Breast epithelium (tissue), 3 donors: ENCODE measurements at regions not wholly inside any gene's neighbourhood (a gene's known extent, or its start where the extent isn't known, plus 50 kb on each side); places are given as distances from the start of the nearest gene placed in this dataset.

Experiments
- POLR2A ChIP-seq: fragments of 450-650 bp; IDR thresholded peaks from one replicate; pipeline ENCODE4 v1.6.1; 2016; ENCODE audit warnings: antibody characterized with exemption, mild to moderate bottlenecking, moderate library complexity
- POLR2AphosphoS5 ChIP-seq, 3 donors: sonication (generic); formaldehyde crosslinking; IDR thresholded peaks; one replicate each; pipeline ENCODE4 v1.6.1; 2017; ENCODE audit warnings: antibody characterized with exemption in 3 of 3
- TF ChIP-seq, protein P1 (sequence below), 3 donors: fragments of 450-650 bp; IDR thresholded peaks; one replicate each; pipeline ENCODE4 v1.5.1; 2016 to 2017; ENCODE audit warnings: antibody characterized with exemption in 3 of 3, mild to moderate bottlenecking in 3 of 3, moderate library complexity in 3 of 3

DNA sequence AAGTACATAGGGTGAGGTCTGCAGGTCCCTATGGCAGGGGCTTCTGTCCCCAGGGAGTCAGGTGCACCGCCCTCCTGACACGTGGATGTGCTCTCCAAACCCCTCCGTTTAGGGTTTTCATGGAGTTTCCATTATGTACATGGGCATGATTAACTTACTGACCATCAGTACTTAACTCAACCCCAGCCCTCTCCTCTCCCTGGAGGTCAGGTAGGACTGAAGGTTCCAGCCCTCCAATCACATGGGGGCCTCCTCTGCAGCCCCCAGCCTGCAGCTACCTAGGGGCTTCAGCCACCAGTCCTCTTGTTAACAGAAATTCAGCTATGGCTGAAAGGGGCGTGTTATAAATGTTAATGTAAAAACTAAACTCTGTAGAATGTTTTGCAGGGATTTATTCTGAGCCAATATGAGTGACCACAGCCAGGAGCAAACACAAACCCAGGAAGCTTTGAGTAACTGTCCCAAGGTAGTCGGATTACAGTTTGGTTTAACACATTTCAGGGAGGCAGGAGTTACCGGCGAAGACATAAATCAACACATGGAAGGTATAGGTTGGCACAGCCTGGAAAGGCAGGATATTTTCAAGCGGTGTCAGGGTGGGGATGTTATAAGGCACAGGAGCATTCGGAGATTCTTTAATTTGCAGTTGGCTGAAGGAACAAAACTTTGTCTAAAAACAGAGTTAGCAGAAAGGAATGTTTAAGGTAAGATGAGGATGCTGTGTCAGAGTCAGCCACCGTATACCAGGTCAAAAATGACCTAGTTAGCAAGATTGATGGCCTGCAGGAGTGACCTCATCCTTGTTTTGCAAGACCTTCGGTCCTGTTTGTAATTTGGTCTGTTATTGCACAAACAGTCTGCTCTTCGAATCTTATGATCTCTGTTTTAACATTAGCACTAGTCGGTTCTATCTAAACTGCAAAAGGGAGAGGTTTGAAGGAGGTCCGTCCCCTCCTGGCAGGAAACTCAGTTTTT is 75.2 kb downstream of the TNFAIP2 start:
- TF ChIP-seq, protein P1, sequence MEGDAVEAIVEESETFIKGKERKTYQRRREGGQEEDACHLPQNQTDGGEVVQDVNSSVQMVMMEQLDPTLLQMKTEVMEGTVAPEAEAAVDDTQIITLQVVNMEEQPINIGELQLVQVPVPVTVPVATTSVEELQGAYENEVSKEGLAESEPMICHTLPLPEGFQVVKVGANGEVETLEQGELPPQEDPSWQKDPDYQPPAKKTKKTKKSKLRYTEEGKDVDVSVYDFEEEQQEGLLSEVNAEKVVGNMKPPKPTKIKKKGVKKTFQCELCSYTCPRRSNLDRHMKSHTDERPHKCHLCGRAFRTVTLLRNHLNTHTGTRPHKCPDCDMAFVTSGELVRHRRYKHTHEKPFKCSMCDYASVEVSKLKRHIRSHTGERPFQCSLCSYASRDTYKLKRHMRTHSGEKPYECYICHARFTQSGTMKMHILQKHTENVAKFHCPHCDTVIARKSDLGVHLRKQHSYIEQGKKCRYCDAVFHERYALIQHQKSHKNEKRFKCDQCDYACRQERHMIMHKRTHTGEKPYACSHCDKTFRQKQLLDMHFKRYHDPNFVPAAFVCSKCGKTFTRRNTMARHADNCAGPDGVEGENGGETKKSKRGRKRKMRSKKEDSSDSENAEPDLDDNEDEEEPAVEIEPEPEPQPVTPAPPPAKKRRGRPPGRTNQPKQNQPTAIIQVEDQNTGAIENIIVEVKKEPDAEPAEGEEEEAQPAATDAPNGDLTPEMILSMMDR (IDR thresholded peaks at IDR 0.05) = no peak
- no peak for TF ChIP-seq POLR2A
- peak; percentile 68 to 92 (median 72) for TF ChIP-seq POLR2AphosphoS5 (IDR thresholded peaks at IDR 0.05)
